IMR-90 (cell line): ENCODE measurements at regions not wholly inside any gene's neighbourhood (a gene's known extent, or its start where the extent isn't known, plus 50 kb on each side); places are given as distances from the start of the nearest gene placed in this dataset.

ENCODE experiments used
- ATAC-seq: fragments of 200-7000 bp; cut with Tn5 transposase; 2 replicates; pipeline ENCODE4 v1.9.1; 2020; ENCODE audit warnings: low read depth, mild to moderate bottlenecking, moderate library complexity
- BruUV-seq: library from RNA; stranded (reverse); fragments of 400-500 nt; replicated peaks from 2 replicates; lab custom pipeline; 2021; lab: Mats Ljungman, UMichigan
- CTCF ChIA-PET: fragments of 300-600 bp; formaldehyde crosslinking; extraction: SDS; loops from one replicate; lab custom pipeline; 2021; ENCODE audit warnings: antibody characterized with exemption; lab: Yijun Ruan, JAX
- POLR2A ChIA-PET: fragments of 300-600 bp; sonication (Branson Sonifier 250); formaldehyde crosslinking; loops from one replicate; lab custom pipeline; 2022; ENCODE audit warnings: antibody characterized with exemption; ENCODE audit not compliant: unreplicated experiment; lab: Charles Lee
- DNase-seq: peaks from one replicate; pipeline ENCODE4 v3.0.0; 2013
- H2AFZ ChIP-seq: replicated peaks from 2 replicates; pipeline ENCODE3; 2013; ENCODE audit warnings: low read length, mild to moderate bottlenecking; ENCODE audit not compliant: poor library complexity
- H2AK5ac ChIP-seq: 2 replicates; pipeline ENCODE4 v1.6.1; 2013; ENCODE audit warnings: low read depth, low read length, inconsistent platforms
- H2AK9ac ChIP-seq: replicated peaks from 2 replicates; pipeline ENCODE3; 2013; ENCODE audit warnings: mild to moderate bottlenecking, low read depth, low read length, moderate library complexity; ENCODE audit not compliant: poor library complexity
- H2BK120ac ChIP-seq: 2 replicates; pipeline ENCODE4 v1.6.1; 2013; ENCODE audit warnings: low read depth, low read length, inconsistent platforms
- H2BK15ac ChIP-seq: 3 replicates; pipeline ENCODE4 v1.6.1; 2013; ENCODE audit warnings: low read depth, low read length, inconsistent platforms
- H2BK20ac ChIP-seq: 2 replicates; pipeline ENCODE4 v1.6.1; 2013; ENCODE audit warnings: low read depth, mild to moderate bottlenecking, inconsistent platforms, low read length, moderate library complexity
- H2BK5ac ChIP-seq: 2 replicates; pipeline ENCODE4 v1.6.1; 2013; ENCODE audit warnings: mild to moderate bottlenecking, low read depth, low read length, inconsistent platforms; ENCODE audit not compliant: poor library complexity, severe bottlenecking
- H3K14ac ChIP-seq: replicated peaks from 2 replicates; pipeline ENCODE4 v1.6.1; 2013; ENCODE audit warnings: low read depth, low read length, inconsistent platforms
- H3K18ac ChIP-seq: 2 replicates; pipeline ENCODE4 v1.6.1; 2013; ENCODE audit warnings: low read depth, low read length, control low read depth
- H3K23ac ChIP-seq: 2 replicates; pipeline ENCODE4 v1.6.1; 2013; ENCODE audit warnings: low read depth, low read length, inconsistent platforms
- H3K27ac ChIP-seq: 2 replicates; pipeline ENCODE4 v1.5.1; 2013; ENCODE audit warnings: mild to moderate bottlenecking, control low read depth, low read length; ENCODE audit not compliant: insufficient read depth
- H3K27me3 ChIP-seq: 2 replicates; pipeline ENCODE4 v1.6.1; 2013; ENCODE audit warnings: low read length; ENCODE audit not compliant: control insufficient read depth, insufficient read depth
- H3K36me3 ChIP-seq: 2 replicates; pipeline ENCODE4 v1.6.1; 2013; ENCODE audit warnings: low read length, mixed read lengths; ENCODE audit not compliant: control insufficient read depth, insufficient read depth
- H3K4ac ChIP-seq: 2 replicates; pipeline ENCODE4 v1.6.1; 2013; ENCODE audit warnings: low read depth, low read length, inconsistent platforms
- H3K4me1 ChIP-seq: 2 replicates; pipeline ENCODE4 v1.6.1; 2013; ENCODE audit warnings: low read length, mixed read lengths; ENCODE audit not compliant: control insufficient read depth, insufficient read depth
- H3K4me2 ChIP-seq: 2 replicates; pipeline ENCODE4 v1.6.1; 2013; ENCODE audit warnings: low read depth, mild to moderate bottlenecking, control low read depth, low read length, moderate library complexity
- H3K4me3 ChIP-seq: 2 replicates; pipeline ENCODE4 v1.5.1; 2013; ENCODE audit warnings: low read depth, mild to moderate bottlenecking, control low read depth, low read length, moderate library complexity; ENCODE audit not compliant: insufficient read depth
- H3K56ac ChIP-seq: 2 replicates; pipeline ENCODE4 v1.6.1; 2013; ENCODE audit warnings: low read length, inconsistent platforms; ENCODE audit not compliant: insufficient read depth; ENCODE audit errors: extremely low read depth
- H3K79me1 ChIP-seq, 2 experiments: 2 replicates each; pipeline ENCODE4 v1.6.1; 2013; ENCODE audit warnings: low read length in 2 of 2, inconsistent platforms in 1 of 2, low read depth in 1 of 2
- H3K9ac ChIP-seq: 2 replicates; pipeline ENCODE4 v1.6.1; 2013; ENCODE audit warnings: low read depth, low read length, control low read depth
- H3K9me1 ChIP-seq: 2 replicates; pipeline ENCODE4 v1.6.1; 2013; ENCODE audit warnings: low read length, inconsistent platforms; ENCODE audit not compliant: insufficient read depth
- H3K9me3 ChIP-seq: 2 replicates; pipeline ENCODE4 v1.6.1; 2013; ENCODE audit warnings: low read length; ENCODE audit not compliant: control insufficient read depth, insufficient read depth
- H4K20me1 ChIP-seq: 2 replicates; pipeline ENCODE4 v1.6.1; 2013; ENCODE audit warnings: low read length, inconsistent platforms; ENCODE audit not compliant: insufficient read depth
- H4K5ac ChIP-seq: 2 replicates; pipeline ENCODE4 v1.6.1; 2013; ENCODE audit warnings: mild to moderate bottlenecking, low read depth, low read length, control low read depth
- H4K8ac ChIP-seq, 2 experiments: 2 replicates each; pipeline ENCODE4 v1.6.1; 2013; ENCODE audit warnings: low read depth in 2 of 2, low read length in 2 of 2, control low read depth in 1 of 2, inconsistent platforms in 1 of 2
- H4K91ac ChIP-seq: 2 replicates; pipeline ENCODE4 v1.6.1; 2013; ENCODE audit warnings: low read depth, low read length, inconsistent platforms; ENCODE audit not compliant: insufficient read depth
- MAZ ChIP-seq: IDR thresholded peaks from 2 replicates; pipeline ENCODE4 v1.6.1; 2012; ENCODE audit warnings: low read depth, mild to moderate bottlenecking, low read length, improper control_type of control experiment, moderate library complexity, borderline replicate concordance
- MXI1 ChIP-seq: IDR thresholded peaks from 2 replicates; pipeline ENCODE4 v1.6.1; 2012; ENCODE audit warnings: low read depth, mild to moderate bottlenecking, low read length, moderate library complexity, borderline replicate concordance
- RFX5 ChIP-seq: IDR thresholded peaks from 2 replicates; pipeline ENCODE4 v1.8.0; 2012; ENCODE audit warnings: low read depth, mild to moderate bottlenecking, low read length, moderate library complexity
- dilution Hi-C: fragments of 300-500 bp; cut with HindIII; formaldehyde crosslinking; loops from one replicate; pipeline ENCODE4 v1.14.3; 2018; ENCODE audit warnings: low sequenced_read_pairs; ENCODE audit not compliant: unreplicated experiment
- in situ Hi-C: fragments of 300-500 bp; cut with MboI; formaldehyde crosslinking; loops from 3 replicates; pipeline ENCODE4 v1.14.3; 2019; ENCODE audit warnings: low sequenced_read_pairs, inconsistent platforms, mixed read lengths
- intact Hi-C: fragments of 100-400 bp; cut with micrococcal nuclease; formaldehyde crosslinking; loops from 2 replicates; pipeline ENCODE4 v1.10.0; 2022

DNA sequence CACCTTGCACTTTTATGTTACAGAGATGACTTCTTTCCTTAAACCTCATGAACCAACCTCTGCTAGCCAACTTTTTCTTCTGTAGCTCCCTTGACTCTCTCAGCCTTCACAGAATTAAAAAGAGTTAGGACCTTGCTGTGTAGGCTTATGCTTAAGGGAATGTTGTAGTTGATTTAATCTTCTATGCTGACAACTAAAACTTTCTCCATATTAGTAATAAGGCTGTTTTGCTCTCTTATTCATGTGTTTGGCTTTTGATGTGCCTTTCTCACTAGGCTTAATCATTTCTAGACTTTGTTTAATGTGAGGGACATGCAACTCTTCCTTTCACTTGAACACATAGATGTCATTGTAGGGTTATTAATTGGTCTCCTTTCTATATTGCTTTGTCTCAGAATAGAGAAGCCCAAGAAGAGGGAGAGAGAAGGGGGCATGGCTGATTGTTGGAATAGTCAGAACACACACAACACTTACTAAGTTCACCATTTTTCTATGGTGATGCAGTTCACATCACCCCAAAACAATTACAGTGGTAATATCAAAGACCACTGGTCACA, 509.5 kb downstream of the UQCRFS1 start:
- intact Hi-C loops (no loop called here), dilution Hi-C loops (no loop called here), in situ Hi-C loops (loop anchor here (25.0 kb wide), 1 partner anchor 741 kb away; no protein-coding TSS in a partner anchor)
- H3K56ac ChIP-seq, result no peak overlapping the region
- H3K4ac ChIP-seq, result no peak overlapping the region
- no peak overlapping the region for H3K18ac ChIP-seq
- no peak overlapping the region for H3K4me2 ChIP-seq
- no peak overlapping the region for H3K9ac ChIP-seq
- no peaks in the 10 kb centered on the region; the same call in 1 of the 2 replicates for H3K9me3 ChIP-seq
- no peak overlapping the region for H4K5ac ChIP-seq
- H3K36me3 ChIP-seq, result no peaks in the 10 kb centered on the region
- ChIA-PET CTCF (no interaction called here), POLR2A (no interaction called here)
- TF ChIP-seq MXI1 (no peak), RFX5 (no peak), MAZ (no peak)
- no peak overlapping the region for H2BK5ac ChIP-seq
- H3K79me1 ChIP-seq, result no peaks in the 10 kb centered on the region
- no peak overlapping the region for H2AK9ac ChIP-seq
- DNase-seq (no peak), ATAC-seq (no peak)
- no peak overlapping the region for H4K8ac ChIP-seq
- no peak overlapping the region for H3K27ac ChIP-seq
- H2AFZ ChIP-seq, result no peak overlapping the region
- H2BK15ac ChIP-seq, result no peak overlapping the region
- no peak overlapping the region for H3K23ac ChIP-seq
- H2AK5ac ChIP-seq, result no peak overlapping the region
- no TSS peak for BruUV-seq
- no peak overlapping the region for H3K14ac ChIP-seq
- H4K20me1 ChIP-seq, result no peaks in the 10 kb centered on the region
- H3K4me1 ChIP-seq, result no peaks in the 10 kb centered on the region
- no peak overlapping the region for H3K4me3 ChIP-seq
- no peak overlapping the region for H4K91ac ChIP-seq
- H2BK20ac ChIP-seq, result no peak overlapping the region
- H2BK120ac ChIP-seq, result no peak overlapping the region
- no peaks in the 10 kb centered on the region for H3K27me3 ChIP-seq
- no peaks in the 10 kb centered on the region for H3K9me1 ChIP-seq
